OCI-LY7 (cell line): ENCODE measurements at regions not wholly inside any gene's neighbourhood (a gene's known extent, or its start where the extent isn't known, plus 50 kb on each side); places are given as distances from the start of the nearest gene placed in this dataset.

Experiments used
- BruUV-seq: library from RNA; stranded (reverse); fragments of 400-500 nt; replicated peaks from 2 replicates; lab custom pipeline; 2021; lab: Mats Ljungman, UMichigan
- CTCF ChIA-PET: fragments of 300-600 bp; sonication (Branson Sonifier 250); formaldehyde crosslinking; loops from one replicate; lab custom pipeline; 2022; ENCODE audit warnings: antibody characterized with exemption; ENCODE audit not compliant: unreplicated experiment; lab: Charles Lee
- POLR2A ChIA-PET: fragments of 300-600 bp; sonication (Branson Sonifier 250); formaldehyde crosslinking; loops from one replicate; lab custom pipeline; 2022; ENCODE audit warnings: antibody characterized with exemption; lab: Charles Lee
- DNase-seq: peaks from one replicate; pipeline ENCODE4 v3.0.0-alpha.2; 2015; ENCODE audit warnings: low spot score
- H2AFZ ChIP-seq: fragments of 200-600 bp; sonication (generic), shearing (Covaris generic); 2 replicates; pipeline ENCODE4 v1.6.1; 2014; ENCODE audit warnings: mild to moderate bottlenecking, antibody characterized with exemption, low read length, moderate library complexity
- H3K27ac ChIP-seq: fragments of 200-600 bp; sonication (generic); 2 replicates; pipeline ENCODE4 v1.5.1; 2014; ENCODE audit warnings: mixed run types, low read depth, mild to moderate bottlenecking, moderate library complexity, low read length, inconsistent platforms; ENCODE audit not compliant: poor library complexity, severe bottlenecking
- H3K36me3 ChIP-seq: fragments of 200-600 bp; sonication (generic); 2 replicates; pipeline ENCODE4 v1.6.1; 2014; ENCODE audit warnings: mild to moderate bottlenecking, antibody characterized with exemption, low read length, moderate library complexity, mixed read lengths; ENCODE audit not compliant: insufficient read depth
- H3K4me1 ChIP-seq: fragments of 200-600 bp; sonication (generic); 2 replicates; pipeline ENCODE4 v1.5.1; 2014; ENCODE audit warnings: mild to moderate bottlenecking, low read length; ENCODE audit not compliant: insufficient read depth, poor library complexity, severe bottlenecking
- H3K4me2 ChIP-seq: fragments of 200-600 bp; sonication (generic); 2 replicates; pipeline ENCODE4 v1.6.1; 2014; ENCODE audit warnings: mild to moderate bottlenecking, low read length
- H3K4me3 ChIP-seq: fragments of 200-600 bp; sonication (generic); 2 replicates; pipeline ENCODE4 v1.5.1; 2014; ENCODE audit warnings: mild to moderate bottlenecking, low read depth, low read length; ENCODE audit not compliant: poor library complexity, severe bottlenecking
- H3K79me2 ChIP-seq: fragments of 200-600 bp; sonication (generic); 2 replicates; pipeline ENCODE4 v1.6.1; 2016; ENCODE audit warnings: low read depth, mild to moderate bottlenecking, low read length, moderate library complexity, mixed read lengths; ENCODE audit not compliant: insufficient read depth
- H3K9me2 ChIP-seq: fragments of 200-600 bp; sonication (generic); 2 replicates; pipeline ENCODE4 v1.6.1; 2016; ENCODE audit warnings: mild to moderate bottlenecking, low read length, mixed read lengths; ENCODE audit not compliant: insufficient read depth
- H3K9me3 ChIP-seq: fragments of 200-600 bp; sonication (generic); 2 replicates; pipeline ENCODE4 v1.6.1; 2014; ENCODE audit warnings: mild to moderate bottlenecking, mixed run types, low read length, mixed read lengths
- H4K20me1 ChIP-seq: fragments of 200-600 bp; sonication (generic); 2 replicates; pipeline ENCODE4 v1.6.1; 2014; ENCODE audit warnings: mild to moderate bottlenecking, antibody characterized with exemption, low read length, moderate library complexity, mixed read lengths; ENCODE audit not compliant: insufficient read depth
- CTCF ChIP-seq: fragments of 200-600 bp; sonication (generic); conservative IDR thresholded peaks from 2 replicates; pipeline ENCODE4 v1.5.1; 2014; ENCODE audit warnings: mild to moderate bottlenecking, antibody characterized with exemption, low read length, moderate library complexity, mixed read lengths
- EZH2phosphoT487 ChIP-seq: fragments of 200-600 bp; sonication (generic); IDR thresholded peaks from 2 replicates; pipeline ENCODE4 v1.6.1; 2018; ENCODE audit warnings: low read depth, borderline replicate concordance, mild to moderate bottlenecking, mixed run types, antibody characterized with exemption, low read length, moderate library complexity, mixed read lengths
- intact Hi-C: fragments of 100-400 bp; cut with micrococcal nuclease; formaldehyde crosslinking; loops from one replicate; pipeline ENCODE4 v1.10.0; 2022; ENCODE audit not compliant: unreplicated experiment

DNA sequence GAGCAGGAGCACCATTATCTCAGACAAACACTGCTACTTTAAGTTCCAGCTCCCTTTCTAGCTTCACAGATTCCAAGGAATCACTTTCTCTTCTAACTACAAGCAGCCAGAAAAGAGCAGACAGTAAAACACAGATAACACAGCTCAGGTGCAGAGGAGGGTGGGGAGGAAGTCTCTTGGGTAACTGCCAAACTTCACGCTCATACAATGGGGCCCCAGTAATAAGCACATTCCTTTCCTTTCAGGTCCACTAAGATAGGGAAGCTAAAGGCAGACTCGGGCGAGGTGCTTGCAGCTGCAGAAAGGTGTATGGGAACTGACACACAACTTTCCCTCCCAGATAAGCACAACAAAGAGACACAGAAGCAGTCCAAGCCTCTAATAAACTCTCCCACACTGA, 69.2 kb upstream of the OR9G4 start:
- Histone ChIP-seq H3K4me1 (no peaks in the 10 kb centered on the region), H3K9me3 (no peaks in the 10 kb centered on the region), H4K20me1 (no peaks in the 10 kb centered on the region), H3K36me3 (no peaks in the 10 kb centered on the region), H3K9me2 (no peaks in the 10 kb centered on the region), H3K4me2 (no peak overlapping the region), H3K4me3 (no peak overlapping the region), H3K79me2 (no peaks in the 10 kb centered on the region), H3K27ac (no peak overlapping the region), H2AFZ (no peak overlapping the region)
- no TSS peak for BruUV-seq
- intact Hi-C loops, result no loop called here
- POLR2A ChIA-PET, result interaction anchor here (1.3 kb wide), 1 partner anchor 8 kb away, joined by 4 read pairs; no protein-coding TSS in a partner anchor
- no peak for DNase-seq
- CTCF ChIA-PET, result no interaction called here
- TF ChIP-seq CTCF, result no peak

DNA sequence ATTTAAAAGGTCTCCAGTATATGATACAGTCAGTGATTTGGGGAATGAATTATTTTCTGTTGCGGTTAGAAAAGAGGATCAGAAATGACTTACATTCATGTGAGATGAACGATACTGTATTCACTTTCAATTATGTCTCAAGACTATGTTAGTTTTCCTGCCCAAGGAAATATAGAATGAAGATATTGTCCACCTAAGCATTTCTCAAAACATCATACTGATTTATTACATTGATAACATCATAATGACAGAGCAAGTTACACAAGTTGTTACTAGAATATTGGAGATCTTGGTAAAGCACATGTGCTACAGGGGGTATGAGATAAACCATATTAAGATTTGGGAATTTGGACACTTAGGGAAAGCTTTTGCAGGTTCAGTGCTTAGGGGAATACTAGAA, 67.8 kb upstream of the OR9G4 start:
- no TSS peak for BruUV-seq
- Histone ChIP-seq H3K4me3 (no peak overlapping the region), H4K20me1 (no peaks in the 10 kb centered on the region), H3K9me2 (no peaks in the 10 kb centered on the region), H3K4me1 (no peaks in the 10 kb centered on the region), H3K4me2 (no peak overlapping the region), H3K36me3 (no peaks in the 10 kb centered on the region), H3K9me3 (no peaks in the 10 kb centered on the region), H3K79me2 (no peaks in the 10 kb centered on the region), H3K27ac (no peak overlapping the region), H2AFZ (no peak overlapping the region)
- POLR2A ChIA-PET, result interaction anchor here (1.3 kb wide), 1 partner anchor 10 kb away, joined by 4 read pairs; no protein-coding TSS in a partner anchor
- TF ChIP-seq EZH2phosphoT487 (no peak), CTCF (no peak)
- intact Hi-C loops, result no loop called here
- CTCF ChIA-PET, result no interaction called here
- no peak for DNase-seq

GRCh38 chr11:56808326-56808725, 59.8 kb upstream of the OR9G4 start:
- CTCF ChIA-PET, result no interaction called here
- intact Hi-C loops, result no loop called here
- Histone ChIP-seq H3K79me2 (no peaks in the 10 kb centered on the region), H3K9me3 (no peaks in the 10 kb centered on the region), H3K4me1 (no peaks in the 10 kb centered on the region), H3K4me3 (no peak overlapping the region), H3K36me3 (no peaks in the 10 kb centered on the region), H4K20me1 (no peaks in the 10 kb centered on the region), H3K4me2 (no peak overlapping the region), H3K27ac (no peak overlapping the region), H2AFZ (no peak overlapping the region), H3K9me2 (no peaks in the 10 kb centered on the region)
- TF ChIP-seq CTCF (no peak), EZH2phosphoT487 (no peak)
- no peak for DNase-seq
- POLR2A ChIA-PET, result no interaction called here
- BruUV-seq, result no TSS peak
